Activated CD4-positive, alpha-beta T cell treated with anti-CD3 and anti-CD28 coated beads, Interleukin-2, amount 50 U/mL, for 24 hours (primary cell): ENCODE measurements at regions not wholly inside any gene's neighbourhood (a gene's known extent, or its start where the extent isn't known, plus 50 kb on each side); places are given as distances from the start of the nearest gene placed in this dataset.
"Not testable (repeated sequence)": the region's sequence is repeated elsewhere in the genome, so short reads cannot be mapped to it uniquely, and the experiment has no call there.

Experiments
- DNase-seq, 2 donors: peaks; one replicate each; pipeline ENCODE4 v3.0.0-alpha.2; 2020; ENCODE audit warnings: low read depth in 1 of 2, low spot score in 1 of 2

GRCh38 chr2:87404411-87405255 is 343.3 kb upstream of the PLGLB2 start:
- not testable (repeated sequence) for DNase-seq

DNA sequence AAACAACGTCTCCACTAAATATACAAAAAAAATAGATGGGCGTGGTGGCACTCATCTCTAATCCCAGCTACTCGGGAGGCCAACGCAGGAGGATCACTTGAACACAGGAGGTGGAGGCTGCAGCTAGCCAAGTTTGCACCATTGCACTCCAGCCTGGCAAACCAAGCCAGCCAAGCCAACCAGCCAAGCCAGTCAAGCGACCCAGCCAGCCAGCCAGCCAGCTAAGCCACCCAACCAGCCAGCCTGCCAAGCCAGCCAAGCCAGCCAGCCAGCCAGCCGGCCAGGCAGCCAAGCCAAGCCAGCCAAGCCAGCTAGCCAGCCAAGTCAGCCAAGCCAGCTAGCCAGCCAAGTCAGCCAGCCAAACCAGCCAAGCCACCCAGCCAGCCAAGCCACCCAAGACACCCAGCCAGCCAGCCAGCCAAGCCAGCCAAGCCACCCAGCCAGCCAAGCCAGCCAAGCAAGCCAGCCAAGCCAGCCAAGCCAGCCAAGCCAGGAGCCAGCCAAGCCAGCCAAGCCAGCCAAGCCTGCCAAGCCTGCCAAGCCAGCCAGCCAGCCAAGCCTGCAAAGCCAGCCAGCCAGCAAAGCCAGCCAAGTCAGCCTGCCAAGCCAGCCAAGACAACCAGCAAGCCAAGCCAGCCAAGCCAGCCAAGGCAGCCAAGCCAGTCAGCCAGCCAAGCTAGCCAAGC is 342.2 kb upstream of the PLGLB2 start:
- DNase-seq, result not testable (repeated sequence)

- not testable (repeated sequence) for DNase-seq
Observed at GRCh38 chr2:87406406-87407175, 341.3 kb upstream of the PLGLB2 start.

- not testable (repeated sequence) for DNase-seq
Observed at GRCh38 chr2:87409601-87410000, 338.3 kb upstream of the PLGLB2 start.

- not testable (repeated sequence) for DNase-seq
Observed at GRCh38 chr2:87410371-87410770, 337.5 kb upstream of the PLGLB2 start.

- DNase-seq, result not testable (repeated sequence)
Observed at GRCh38 chr2:87412036-87412820, 335.7 kb upstream of the PLGLB2 start.

GRCh38 chr2:87414331-87414730 is 333.6 kb upstream of the PLGLB2 start:
- DNase-seq, result not testable (repeated sequence)

- DNase-seq, result not testable (repeated sequence)
Observed at GRCh38 chr2:87414795-87415570, 332.9 kb upstream of the PLGLB2 start.

DNA sequence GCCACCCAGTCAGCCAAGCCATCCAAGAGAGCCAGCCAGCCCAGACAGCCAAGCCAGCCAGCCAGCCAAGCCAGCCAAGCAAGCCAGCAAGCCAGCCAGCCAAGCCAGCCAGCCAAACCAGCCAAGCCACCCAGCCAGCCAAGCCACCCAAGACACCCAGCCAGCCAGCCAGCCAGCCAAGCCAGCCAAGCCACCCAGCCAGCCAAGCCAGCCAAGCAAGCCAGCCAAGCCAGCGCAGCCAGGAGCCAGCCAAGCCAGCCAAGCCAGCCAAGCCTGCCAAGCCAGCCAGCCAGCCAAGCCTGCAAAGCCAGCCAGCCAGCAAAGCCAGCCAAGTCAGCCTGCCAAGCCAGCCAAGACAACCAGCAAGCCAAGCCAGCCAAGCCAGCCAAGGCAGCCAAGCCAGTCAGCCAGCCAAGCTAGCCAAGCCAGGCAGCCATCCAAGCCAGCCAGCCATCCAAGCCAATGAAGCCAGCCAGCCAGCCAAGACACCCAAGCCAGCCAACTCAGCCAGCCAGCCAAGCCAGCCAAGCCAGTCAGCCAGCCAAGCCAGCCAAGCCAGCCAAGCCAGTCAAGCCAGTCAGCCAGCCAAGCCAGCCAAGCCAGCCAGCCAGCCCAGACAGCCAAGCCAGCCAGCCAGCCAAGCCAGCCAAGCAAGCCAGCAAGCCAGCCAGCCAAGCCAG is 332.2 kb upstream of the PLGLB2 start:
- DNase-seq, result not testable (repeated sequence)

DNA sequence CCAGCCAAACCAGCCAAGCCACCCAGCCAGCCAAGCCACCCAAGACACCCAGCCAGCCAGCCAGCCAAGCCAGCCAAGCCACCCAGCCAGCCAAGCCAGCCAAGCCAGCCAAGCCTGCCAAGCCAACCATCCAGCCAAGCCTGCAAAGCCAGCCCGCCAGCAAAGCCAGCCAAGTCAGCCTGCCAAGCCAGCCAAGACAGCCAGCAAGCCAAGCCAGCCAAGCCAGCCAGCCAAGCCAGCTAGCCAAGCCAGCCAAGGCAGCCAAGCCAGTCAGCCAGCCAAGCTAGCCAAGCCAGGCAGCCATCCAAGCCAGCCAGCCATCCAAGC is 331.7 kb upstream of the PLGLB2 start:
- DNase-seq, result not testable (repeated sequence)

DNA sequence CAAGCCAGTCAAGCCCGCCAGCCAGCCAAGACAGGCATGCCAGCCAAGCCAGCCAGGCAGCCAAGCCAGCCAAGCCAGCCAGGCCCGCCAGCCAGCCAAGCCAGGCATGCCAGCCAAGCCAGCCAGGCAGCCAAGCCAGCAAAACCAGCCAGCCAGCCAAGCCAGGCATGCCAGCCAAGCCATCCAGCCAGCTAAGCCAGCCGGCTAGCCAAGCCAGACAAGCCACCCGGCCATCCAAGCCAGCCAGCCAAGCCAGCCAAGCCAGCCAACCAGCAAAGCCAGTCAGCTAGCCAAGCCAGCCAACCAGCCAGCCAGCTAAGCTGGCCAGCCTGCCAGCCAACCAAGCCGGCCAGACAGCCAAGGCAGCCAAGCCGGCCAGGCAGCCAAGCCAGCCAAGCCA is 330.7 kb upstream of the PLGLB2 start:
- DNase-seq, result not testable (repeated sequence)

DNA sequence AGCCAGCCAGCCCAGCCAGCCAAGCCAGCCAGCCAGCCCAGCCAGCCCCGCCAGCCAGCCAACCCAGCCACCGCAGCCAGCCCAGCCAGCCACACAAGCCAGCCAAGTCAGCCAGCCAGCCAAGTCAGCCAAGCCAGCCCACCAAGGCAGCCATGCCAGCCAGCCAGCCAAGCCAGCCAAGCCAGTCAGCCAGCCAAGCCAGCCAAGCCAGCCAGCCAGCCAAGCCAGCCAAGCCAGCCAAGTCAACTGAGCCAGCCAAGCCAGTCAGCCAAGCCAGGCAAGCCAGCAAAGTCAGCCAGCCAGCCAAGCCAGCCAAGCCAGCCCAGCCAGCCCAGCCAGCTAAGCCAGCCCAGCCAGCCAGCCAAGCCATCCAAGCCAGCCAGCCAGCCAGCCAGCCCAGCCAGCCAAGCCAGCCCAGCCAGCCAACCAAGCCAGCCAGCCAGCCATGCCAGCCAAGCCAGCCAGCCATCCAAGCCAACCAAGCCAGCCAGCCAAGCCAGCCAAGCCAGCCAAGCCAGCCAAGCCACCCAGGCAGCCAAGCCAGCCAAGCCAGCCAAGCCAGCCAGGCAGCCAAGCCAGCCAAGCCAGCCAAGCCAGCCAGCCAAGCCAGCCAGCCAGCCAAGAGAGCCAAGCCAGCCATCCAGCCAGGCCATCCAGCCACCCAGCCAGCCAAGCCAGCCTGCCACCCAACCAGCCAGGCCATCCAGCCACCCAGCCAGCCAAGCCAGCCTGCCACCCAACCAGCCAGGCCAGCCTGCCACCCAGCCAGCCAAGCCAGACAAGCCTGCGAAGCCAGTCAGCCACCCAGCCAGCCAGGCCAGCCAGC is 329.9 kb upstream of the PLGLB2 start:
- DNase-seq, result not testable (repeated sequence)

DNA sequence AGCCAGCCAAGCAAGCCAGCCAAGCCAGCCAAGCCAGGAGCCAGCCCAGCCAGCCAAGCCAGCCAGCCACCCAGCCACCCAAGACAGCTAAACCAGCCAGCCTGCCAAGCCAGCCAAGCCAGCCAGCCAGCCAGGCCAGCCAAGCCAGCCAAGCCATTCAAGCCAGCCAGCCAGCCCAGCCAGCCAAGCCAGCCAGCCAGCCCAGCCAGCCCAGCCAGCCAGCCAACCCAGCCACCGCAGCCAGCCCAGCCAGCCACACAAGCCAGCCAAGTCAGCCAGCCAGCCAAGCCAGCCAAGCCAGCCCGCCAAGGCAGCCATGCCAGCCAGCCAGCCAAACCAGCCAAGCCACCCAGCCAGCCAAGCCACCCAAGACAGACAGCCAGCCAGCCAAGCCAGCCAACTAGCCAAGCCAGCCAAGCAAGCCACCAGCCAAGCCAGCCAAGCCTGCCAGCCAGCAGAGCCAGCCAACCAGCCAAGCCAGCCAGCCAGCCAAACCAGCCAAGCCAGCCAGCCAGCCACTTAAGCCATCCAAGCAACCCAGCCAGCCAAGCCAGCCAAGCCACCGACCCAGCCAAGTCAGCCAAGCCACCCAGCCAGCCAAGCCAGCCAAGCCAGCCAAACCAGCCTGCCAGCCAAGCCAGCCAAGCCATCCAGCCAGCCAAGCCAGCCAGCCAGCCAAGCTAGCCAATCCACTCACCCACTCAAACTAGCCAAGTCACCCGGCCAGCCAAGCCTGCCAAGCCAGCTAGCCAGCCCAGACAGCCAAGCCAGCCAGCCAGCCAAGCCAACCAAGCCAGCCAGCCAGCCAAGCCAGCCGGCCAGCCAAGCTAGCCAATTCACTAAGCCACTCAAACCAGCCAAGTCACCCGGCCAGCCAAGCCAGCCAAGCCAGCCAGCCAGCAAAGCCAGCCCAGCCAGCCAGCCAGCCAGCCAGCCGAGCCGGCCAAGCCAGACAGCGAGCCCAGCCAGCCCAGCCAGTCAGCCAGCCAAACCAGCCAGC is 328.8 kb upstream of the PLGLB2 start:
- DNase-seq, result not testable (repeated sequence)

DNA sequence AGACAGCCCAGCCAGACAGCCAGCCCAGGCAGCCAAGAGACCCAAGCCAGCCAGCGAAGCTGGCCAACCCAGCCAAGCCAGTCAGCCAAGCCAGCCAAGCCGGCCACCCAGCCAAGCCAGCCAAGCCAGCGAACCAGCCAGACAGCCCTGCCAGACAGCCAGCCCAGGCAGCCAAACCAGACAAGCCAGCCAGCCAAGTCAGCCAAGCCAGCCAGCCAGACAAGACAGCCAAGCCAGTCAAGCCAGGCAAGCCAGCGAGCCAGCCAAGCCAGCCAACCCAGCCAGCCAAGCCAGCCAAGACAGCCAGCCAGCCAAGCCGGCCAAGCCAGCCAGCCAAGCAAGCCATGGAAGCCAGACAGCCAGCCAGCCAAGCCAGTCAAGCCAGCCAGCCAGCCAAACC is 327.9 kb upstream of the PLGLB2 start:
- not testable (repeated sequence) for DNase-seq

- DNase-seq, result not testable (repeated sequence)
Observed at GRCh38 chr2:87420954-87421353, 326.9 kb upstream of the PLGLB2 start.

DNA sequence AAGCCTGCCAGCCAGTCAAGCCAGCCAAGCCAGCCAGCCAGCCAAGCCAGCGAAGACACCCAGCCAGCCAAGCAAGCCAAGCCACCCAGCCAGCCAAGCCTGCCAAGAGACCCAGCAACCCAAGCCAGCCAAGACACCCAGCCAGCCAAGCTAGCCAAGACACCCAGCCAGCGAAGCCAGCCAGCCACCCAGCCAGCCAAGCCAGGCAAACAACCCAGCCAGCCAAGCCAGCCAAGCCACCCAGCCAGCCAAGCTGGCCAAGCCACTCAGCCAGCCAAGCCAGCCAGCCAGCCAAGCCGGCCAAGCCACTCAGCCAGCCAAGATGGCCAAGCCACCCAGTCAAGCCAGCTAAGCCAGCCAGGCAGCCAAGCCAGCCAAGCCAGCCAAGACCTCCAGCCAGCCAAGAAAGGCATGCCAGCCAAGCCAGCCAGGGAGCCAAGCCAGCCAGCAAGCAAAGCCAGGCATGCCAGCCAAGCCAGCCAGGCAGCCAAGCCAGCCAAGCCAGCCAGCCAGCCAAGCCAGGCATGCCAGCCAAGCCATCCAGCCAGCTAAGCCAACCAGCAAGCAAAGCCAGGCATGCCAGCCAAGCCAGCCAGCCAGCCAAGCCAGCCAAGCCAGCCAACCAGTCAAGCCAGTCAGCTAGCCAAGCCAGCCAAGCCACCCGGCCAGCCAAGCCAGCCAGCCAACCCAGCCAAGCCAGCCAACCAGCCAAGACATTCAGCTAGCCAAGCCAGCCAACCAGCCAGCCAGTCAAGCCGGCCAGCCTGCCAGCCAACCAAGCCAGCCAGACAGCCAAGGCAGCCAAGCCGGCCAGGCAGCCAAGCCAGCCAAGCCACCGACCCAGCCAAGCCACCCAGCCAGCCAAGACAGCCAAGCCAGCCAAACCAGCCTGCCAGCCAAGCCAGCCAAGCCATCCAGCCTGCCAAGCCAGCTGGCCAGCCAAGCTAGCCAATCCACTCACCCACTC is 323.8 kb upstream of the PLGLB2 start:
- not testable (repeated sequence) for DNase-seq
